ENCODE measurements at regions not wholly inside any gene's neighbourhood (a gene's known extent, or its start where the extent isn't known, plus 50 kb on each side); places are given as distances from the start of the nearest gene placed in this dataset.

DNA sequence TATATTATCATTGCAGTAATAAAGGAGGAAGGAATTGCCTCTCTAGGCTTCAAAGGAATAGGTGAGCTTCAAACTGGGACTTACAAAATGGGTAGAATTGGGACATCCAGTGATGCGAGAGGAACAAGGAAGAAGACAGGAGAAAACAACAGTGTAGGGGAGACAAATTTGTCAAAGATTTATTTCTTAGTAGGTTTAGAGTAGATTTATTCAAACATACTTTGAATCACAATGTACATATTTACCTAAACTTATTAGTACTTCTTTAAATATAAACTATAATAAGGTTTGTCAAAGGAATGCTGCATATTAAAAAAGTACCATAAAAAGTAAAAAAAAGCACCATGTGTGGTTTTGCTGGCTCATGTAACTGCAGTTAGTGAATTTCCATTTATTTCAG, 161.4 kb upstream of the CDH2 start:
- TF ChIP-seq, protein P1, sequence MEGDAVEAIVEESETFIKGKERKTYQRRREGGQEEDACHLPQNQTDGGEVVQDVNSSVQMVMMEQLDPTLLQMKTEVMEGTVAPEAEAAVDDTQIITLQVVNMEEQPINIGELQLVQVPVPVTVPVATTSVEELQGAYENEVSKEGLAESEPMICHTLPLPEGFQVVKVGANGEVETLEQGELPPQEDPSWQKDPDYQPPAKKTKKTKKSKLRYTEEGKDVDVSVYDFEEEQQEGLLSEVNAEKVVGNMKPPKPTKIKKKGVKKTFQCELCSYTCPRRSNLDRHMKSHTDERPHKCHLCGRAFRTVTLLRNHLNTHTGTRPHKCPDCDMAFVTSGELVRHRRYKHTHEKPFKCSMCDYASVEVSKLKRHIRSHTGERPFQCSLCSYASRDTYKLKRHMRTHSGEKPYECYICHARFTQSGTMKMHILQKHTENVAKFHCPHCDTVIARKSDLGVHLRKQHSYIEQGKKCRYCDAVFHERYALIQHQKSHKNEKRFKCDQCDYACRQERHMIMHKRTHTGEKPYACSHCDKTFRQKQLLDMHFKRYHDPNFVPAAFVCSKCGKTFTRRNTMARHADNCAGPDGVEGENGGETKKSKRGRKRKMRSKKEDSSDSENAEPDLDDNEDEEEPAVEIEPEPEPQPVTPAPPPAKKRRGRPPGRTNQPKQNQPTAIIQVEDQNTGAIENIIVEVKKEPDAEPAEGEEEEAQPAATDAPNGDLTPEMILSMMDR (IDR thresholded peaks at IDR 0.05; ENCODE audit: poor library complexity) = no peak
- TF ChIP-seq EZH2 (IDR thresholded peaks at IDR 0.05; ENCODE audit: borderline replicate concordance) = no peak
- no peak for TF ChIP-seq EZH2phosphoT487 (IDR thresholded peaks at IDR 0.05; ENCODE audit: low read depth, severe bottlenecking, unreplicated experiment)

Measured in hepatocyte (in vitro differentiated cells).